Thymus (tissue), 11 donors: ENCODE measurements at regions not wholly inside any gene's neighbourhood (a gene's known extent, or its start where the extent isn't known, plus 50 kb on each side); places are given as distances from the start of the nearest gene placed in this dataset.

Experiments
- DNase-seq, 9 donors: peaks; one replicate each; pipeline ENCODE4 v3.0.0-alpha.2; 2013; ENCODE audit warnings: low spot score in 9 of 9, low read depth in 6 of 9, missing footprints in 1 of 9
- H3K27ac ChIP-seq, 2 donors: one replicate each; pipeline ENCODE4 v1.5.1; 2013; ENCODE audit warnings: control low read depth in 1 of 2, low read depth in 1 of 2, low read length in 1 of 2, mild to moderate bottlenecking in 1 of 2, moderate library complexity in 1 of 2
- H3K27me3 ChIP-seq, 2 donors: one replicate each; pipeline ENCODE4 v1.5.1; 2013; ENCODE audit warnings: low read length in 1 of 2; ENCODE audit not compliant: control insufficient read depth in 2 of 2, insufficient read depth in 1 of 2
- H3K36me3 ChIP-seq, 2 donors: one replicate each; pipeline ENCODE4 v1.5.1; 2013; ENCODE audit warnings: low read length in 1 of 2, mild to moderate bottlenecking in 1 of 2, moderate library complexity in 1 of 2; ENCODE audit not compliant: control insufficient read depth in 2 of 2, insufficient read depth in 2 of 2
- H3K4me1 ChIP-seq, 2 donors: one replicate each; pipeline ENCODE4 v1.5.1; 2013; ENCODE audit warnings: low read length in 2 of 2; ENCODE audit not compliant: control insufficient read depth in 2 of 2, insufficient read depth in 2 of 2
- H3K4me3 ChIP-seq, 2 donors: one replicate each; pipeline ENCODE4 v1.5.1; 2013; ENCODE audit warnings: low read length in 2 of 2, control low read depth in 1 of 2, mild to moderate bottlenecking in 1 of 2
- H3K9me3 ChIP-seq, 2 donors: one replicate each; pipeline ENCODE4 v1.5.1; 2013; ENCODE audit warnings: low read length in 1 of 2, mild to moderate bottlenecking in 1 of 2; ENCODE audit not compliant: control insufficient read depth in 2 of 2, insufficient read depth in 1 of 2
- WGBS: extraction: QIAGEN DNeasy Blood & Tissue Kit; methylation state at CpG from one replicate; pipeline ENCODE4 v1.1.7; 2013; 5-methylcytosine and 5-hydroxymethylcytosine counted together
- donor health status: healthy.

DNA sequence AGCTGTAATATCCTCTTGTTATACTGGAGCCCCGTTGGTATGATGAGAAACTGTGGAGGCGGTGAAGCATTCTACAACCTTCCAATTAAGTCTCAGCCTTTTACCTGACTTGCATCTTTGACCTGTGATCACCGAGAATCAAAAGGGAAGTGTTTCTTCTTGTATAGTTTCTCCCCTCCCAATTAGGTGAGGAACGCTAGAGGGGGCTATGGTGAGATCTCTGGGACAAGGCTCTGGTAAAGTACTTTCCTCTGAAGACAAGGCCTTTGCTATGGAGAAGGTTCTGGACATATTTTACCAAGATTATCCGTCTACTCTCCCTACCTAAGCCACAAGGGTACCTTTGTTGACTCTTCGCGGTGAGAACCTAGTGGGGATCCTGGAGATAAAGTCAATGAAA lies 111.3 kb downstream of the CBLL2 start:
- no peaks in the 10 kb centered on the region for H3K4me1 ChIP-seq
- H3K27me3 ChIP-seq = no peaks in the 10 kb centered on the region
- no peaks in the 10 kb centered on the region for H3K36me3 ChIP-seq
- WGBS = 87% methylated on average over 7 of the region's 7 CpGs
- no peak for DNase-seq
- H3K9me3 ChIP-seq = no peaks in the 10 kb centered on the region
- H3K27ac ChIP-seq = no peak overlapping the region
- no peak overlapping the region for H3K4me3 ChIP-seq

DNA sequence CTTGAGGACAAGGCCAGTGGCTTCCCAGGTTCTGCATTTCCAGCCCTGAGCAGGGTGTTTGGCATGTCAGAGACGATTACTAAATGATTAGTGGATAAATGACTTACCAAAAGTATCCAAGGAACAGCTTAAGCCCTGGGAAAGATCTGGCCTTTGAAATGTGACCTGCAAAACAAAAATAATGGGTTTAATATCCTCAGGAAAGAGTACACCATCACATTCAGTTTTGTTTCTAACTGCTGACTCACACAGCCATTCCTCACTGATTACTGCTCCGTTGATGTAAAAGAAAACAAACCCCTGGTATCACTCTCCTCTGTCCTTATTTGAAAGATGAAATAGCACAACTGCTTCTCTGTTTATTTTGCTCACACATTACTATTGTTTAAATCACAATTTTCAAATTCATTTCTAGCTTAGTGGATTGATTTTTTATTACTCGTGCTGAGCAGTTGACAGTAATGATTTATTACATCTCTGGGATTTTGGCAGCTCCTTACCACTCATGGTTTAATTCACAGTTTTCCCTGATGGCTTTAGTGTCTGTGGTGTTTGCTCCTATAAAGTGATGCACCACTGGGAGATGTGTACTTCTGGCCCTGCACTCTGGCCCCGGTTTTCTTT lies 117.0 kb downstream of the CBLL2 start:
- Histone ChIP-seq H3K4me3 (no peak overlapping the region), H3K9me3 (no peaks in the 10 kb centered on the region), H3K36me3 (no peaks in the 10 kb centered on the region), H3K4me1 (no peaks in the 10 kb centered on the region), H3K27me3 (no peaks in the 10 kb centered on the region), H3K27ac (no peak overlapping the region)
- no peak for DNase-seq
- WGBS = 67% methylated on average over 4 of the region's 4 CpGs

DNA sequence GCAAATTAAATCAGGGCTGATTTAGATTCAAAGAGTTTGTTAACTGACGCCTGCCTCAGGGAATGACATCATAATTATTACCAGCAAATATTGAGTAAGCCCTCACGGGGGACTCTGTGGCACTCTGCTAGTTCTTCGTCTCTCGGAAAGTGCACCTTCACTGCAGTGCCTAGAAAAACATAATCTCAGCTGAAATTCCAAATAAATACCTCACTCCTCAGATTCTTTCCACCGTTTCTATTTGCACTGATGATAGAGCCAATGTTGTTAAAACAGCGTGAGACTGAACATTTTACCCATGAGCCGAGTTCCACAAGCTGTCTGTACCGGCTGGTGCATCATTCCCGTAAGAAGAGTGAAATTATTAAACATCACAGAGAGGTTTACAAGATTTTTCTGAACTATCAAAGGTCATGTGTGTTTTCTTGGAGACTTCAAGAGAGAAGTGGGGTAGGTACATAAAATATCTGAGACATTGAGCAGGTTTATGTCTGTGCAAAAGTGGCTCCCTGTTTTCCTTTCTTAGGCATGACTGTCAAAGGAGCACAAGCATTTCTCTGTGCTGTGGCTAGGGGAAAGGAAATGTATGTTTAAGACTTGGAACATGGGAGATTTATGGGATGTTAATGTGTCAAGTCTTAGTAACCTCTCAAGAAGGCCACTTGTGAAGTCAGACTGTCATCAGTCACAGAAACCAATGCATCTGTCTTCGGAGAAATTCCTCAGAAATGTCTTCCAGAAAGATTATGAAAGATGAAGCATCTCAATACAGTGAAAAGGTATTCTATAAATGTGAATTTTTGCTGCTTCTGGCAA lies 119.6 kb downstream of the CBLL2 start:
- WGBS = 94% methylated on average over 10 of the region's 10 CpGs
- no peaks in the 10 kb centered on the region for H3K4me1 ChIP-seq
- no peaks in the 10 kb centered on the region for H3K36me3 ChIP-seq
- no peak overlapping the region for H3K27ac ChIP-seq
- H3K27me3 ChIP-seq = no peaks in the 10 kb centered on the region
- H3K4me3 ChIP-seq = no peak overlapping the region
- no peaks in the 10 kb centered on the region for H3K9me3 ChIP-seq
- DNase-seq = no peak

DNA sequence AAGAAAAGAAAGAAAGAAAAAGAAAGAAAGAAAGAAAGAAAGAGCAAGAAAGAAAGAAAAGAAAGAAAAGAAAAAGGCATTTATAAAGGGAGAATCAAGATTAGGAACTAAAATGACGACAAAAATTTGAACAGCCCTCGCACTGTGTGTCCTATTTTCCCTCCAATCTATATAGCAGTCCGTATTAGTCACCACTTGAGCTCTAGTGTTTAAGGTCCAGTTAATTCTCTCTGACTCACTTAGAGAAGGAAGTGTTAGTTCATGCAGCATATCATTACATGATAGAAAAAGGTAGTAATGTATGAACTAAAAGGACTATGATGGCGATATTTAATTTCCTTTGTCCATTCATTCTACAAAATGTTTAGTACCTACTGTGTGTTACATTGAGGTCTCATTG lies 122.7 kb downstream of the CBLL2 start:
- Histone ChIP-seq H3K36me3 (no peaks in the 10 kb centered on the region), H3K4me3 (no peak overlapping the region), H3K4me1 (no peaks in the 10 kb centered on the region), H3K27ac (no peak overlapping the region), H3K9me3 (no peaks in the 10 kb centered on the region), H3K27me3 (no peaks in the 10 kb centered on the region)
- no peak for DNase-seq
- 96% methylated on average over 4 of the region's 4 CpGs for WGBS

DNA sequence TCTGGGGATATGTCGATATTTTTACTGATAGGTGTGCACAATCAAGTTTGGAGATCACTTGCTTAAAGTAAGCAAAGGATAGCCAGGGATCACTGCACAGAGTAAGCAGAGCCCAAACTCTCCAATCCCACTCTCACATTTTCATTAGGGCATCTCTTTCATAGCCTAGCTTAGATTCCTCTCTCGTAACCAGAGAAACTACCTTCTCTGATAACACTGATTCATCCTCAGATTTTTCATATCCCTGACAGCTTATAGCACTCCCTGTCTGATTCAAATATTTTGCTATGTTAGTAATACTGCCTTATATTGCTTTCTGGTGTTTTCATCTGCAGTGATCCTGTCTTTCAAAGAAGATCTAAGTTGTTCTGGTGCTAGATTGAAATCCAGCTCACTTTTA lies 123.7 kb downstream of the CBLL2 start:
- H3K27ac ChIP-seq = no peak overlapping the region
- DNase-seq = no peak
- H3K4me1 ChIP-seq = no peaks in the 10 kb centered on the region
- no peaks in the 10 kb centered on the region for H3K9me3 ChIP-seq
- no peaks in the 10 kb centered on the region for H3K27me3 ChIP-seq
- no peak overlapping the region for H3K4me3 ChIP-seq
- H3K36me3 ChIP-seq = no peaks in the 10 kb centered on the region
- WGBS = 94% methylated on average over 2 of the region's 2 CpGs

DNA sequence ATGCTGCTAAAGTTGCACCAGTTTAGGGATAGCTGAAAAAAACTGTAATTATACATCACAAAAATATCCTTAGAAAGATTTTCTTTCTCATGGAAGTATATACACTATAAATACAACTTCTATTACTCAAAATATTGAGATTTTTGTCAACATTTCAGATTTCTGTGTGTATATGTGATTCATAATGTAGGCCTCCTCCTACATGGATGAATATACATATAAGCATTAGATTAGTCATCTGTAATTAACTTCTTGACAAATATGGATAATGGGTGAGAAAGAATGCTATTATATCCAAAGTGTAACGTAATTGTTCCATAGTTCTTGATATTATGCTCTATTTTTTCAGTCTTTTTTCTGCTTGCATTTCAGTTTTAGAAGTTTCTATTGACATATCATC lies 124.9 kb downstream of the CBLL2 start:
- Histone ChIP-seq H3K9me3 (no peaks in the 10 kb centered on the region), H3K4me3 (no peak overlapping the region), H3K4me1 (no peaks in the 10 kb centered on the region), H3K36me3 (no peaks in the 10 kb centered on the region), H3K27me3 (no peaks in the 10 kb centered on the region), H3K27ac (no peak overlapping the region)
- WGBS = 80% methylated on average over 1 of the region's 1 CpG
- DNase-seq = no peak

DNA sequence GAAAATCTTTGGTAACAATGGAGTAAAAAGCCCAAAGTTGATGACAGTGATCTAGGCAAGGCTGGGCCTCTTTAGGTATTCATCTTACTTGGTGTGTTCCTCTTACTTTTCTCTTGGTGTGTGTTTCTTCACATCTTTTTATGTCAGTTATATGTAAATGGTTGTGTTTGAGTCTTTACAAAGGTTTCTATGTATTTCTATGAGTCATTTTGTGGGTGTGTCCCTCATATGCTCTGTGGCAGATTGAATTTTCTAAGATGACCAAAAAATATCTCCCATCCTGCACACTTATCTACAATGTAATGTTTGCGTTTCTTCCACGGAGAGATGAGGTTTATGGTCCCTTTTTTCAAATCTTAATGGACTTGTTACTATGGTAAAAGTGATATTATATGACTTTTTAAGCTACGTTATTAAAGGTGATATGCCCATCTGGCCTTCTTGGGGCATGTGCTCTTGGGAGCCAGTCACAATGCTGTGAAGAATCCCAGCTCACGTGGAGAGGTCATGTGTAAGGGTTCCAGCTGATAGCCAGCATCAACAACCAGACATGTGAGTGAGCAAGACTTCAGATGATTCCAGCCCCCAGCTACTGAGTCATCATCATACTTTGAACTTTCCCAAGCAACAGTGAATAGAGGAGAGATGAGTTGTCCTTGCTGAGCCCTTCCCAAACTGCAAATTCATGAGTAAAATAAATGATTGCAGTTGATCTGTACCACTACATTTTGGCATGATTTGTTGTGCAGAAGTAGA lies 126.9 kb downstream of the CBLL2 start:
- no peaks in the 10 kb centered on the region for H3K27me3 ChIP-seq
- no peak overlapping the region for H3K4me3 ChIP-seq
- 96% methylated on average over 4 of the region's 4 CpGs for WGBS
- H3K9me3 ChIP-seq = no peaks in the 10 kb centered on the region
- no peaks in the 10 kb centered on the region for H3K36me3 ChIP-seq
- H3K27ac ChIP-seq = no peak overlapping the region
- H3K4me1 ChIP-seq = no peaks in the 10 kb centered on the region
- DNase-seq = no peak

DNA sequence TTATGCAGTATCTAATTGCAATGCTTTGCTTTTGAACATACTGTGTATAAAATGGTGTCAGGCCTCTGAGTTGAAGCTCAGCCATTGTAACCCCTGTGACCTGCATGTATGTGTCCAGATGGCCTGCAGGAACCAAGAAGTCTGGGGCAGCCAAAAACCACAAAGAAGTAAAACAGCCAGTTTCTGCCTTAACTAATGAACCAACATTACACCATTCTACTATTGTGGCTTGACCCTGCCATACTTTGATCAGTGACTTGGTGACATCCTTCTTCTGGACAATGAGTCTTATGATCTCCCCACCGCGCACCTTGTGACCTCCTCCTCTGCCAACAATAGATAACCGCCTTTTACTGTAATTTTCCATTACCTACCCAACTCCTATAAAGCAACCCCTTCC lies 131.6 kb downstream of the CBLL2 start:
- Histone ChIP-seq H3K4me1 (no peaks in the 10 kb centered on the region), H3K4me3 (no peak overlapping the region), H3K9me3 (no peaks in the 10 kb centered on the region), H3K36me3 (no peaks in the 10 kb centered on the region), H3K27ac (no peak overlapping the region), H3K27me3 (no peaks in the 10 kb centered on the region)
- DNase-seq = no peak
- 98% methylated on average over 3 of the region's 3 CpGs for whole genome bisulfite sequencing

DNA sequence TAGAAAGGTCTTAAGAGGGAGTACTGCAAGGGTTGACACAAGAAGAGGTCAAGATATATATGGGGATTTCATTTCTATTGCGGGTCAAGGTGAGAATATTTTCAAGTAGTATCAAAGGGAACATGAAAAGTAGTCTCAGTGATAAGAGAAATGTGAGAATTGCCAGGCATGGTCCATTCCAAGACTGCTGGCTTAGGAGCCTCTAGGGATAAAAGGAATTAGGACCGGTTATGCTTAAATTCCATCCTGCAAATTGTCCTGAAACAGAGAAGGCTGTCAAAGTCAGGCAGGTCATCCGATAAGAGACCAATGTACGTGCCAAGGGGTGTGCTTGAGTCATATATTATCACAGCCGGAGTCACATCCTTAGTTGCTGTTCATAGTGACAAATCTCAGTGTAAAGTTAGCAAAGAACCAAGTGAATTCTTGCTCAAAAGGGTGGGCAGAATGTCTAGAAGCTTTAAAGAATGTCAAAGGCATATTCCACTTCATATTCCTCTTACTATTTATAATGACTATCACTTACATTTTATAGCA lies 133.6 kb downstream of the CBLL2 start:
- 95% methylated on average over 5 of the region's 5 CpGs for WGBS
- Histone ChIP-seq H3K4me1 (no peaks in the 10 kb centered on the region), H3K4me3 (no peak overlapping the region), H3K27ac (no peak overlapping the region), H3K27me3 (no peaks in the 10 kb centered on the region), H3K36me3 (no peaks in the 10 kb centered on the region), H3K9me3 (no peaks in the 10 kb centered on the region)
- DNase-seq = no peak
